ENCODE measurements at regions not wholly inside any gene's neighbourhood (a gene's known extent, or its start where the extent isn't known, plus 50 kb on each side); places are given as distances from the start of the nearest gene placed in this dataset.

DNA sequence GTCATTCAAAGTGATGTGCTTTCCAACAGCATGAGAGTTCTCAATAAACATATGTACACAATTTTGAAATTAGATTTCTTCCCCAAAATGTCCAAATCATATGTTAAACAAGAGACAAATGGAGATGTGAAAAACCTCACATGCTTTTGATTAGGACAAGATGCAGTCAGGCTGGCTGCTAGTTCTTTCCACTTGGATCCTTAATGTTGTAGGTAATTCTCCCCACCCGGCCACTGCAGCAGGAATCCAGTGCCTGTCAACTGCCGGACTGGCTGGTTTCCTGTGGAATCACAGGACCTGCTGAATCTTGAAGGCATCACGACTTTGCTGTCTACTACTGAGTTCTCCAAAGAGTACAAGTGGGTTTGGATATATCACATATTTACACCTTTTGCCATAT lies 138.6 kb upstream of the AKR1E2 start:
- FAIRE-seq = no peak

DNA sequence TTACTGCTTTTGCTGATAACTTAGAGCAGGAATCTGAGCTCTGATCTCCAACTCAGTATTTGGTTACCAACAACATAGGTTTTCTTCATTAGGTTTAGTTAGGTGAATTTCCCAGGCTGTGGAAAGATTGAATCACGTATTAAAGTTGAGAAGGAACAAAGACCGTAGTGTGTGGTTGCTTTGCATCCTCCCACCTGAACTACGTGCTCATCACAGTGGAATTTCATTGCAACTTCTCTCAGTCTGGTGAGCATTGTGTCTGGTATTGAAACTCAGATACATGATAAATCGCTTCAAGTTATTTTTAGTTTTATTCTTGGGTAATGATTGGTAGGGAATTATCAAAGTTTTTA lies 139.4 kb upstream of the AKR1E2 start:
- no peak for FAIRE-seq

DNA sequence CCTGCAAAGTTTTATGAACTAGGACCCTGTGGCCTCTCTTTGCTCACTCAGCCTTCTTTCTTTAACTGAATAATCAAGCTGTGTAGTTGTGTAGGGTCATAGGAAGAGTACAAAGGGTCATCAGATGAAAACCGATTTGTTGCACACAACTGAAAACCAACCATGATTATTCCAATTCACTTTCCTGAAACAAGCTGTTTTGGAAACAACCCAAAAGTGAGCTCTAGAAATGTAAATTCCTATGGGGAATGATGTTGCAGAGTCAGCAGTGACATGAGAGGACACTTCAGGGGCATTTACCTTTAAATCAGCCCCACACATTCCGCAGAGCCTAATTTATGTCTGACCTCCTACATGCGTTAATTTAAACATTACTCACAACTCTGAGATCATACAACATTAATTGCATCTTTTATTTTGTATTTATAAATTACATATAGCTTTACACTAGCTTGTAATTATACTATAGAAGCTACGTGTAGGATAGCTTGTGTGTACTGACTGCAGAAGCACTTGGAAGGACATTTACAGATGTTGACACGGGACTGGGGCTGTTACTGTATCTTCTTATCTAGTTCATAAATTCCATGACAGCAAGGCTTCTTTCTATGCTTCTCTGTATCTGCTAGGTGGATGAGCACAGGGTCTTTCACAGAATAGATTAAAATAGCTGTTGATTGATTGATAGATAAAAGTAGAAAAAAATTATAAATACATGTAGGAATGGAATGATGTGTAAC lies 139.9 kb upstream of the AKR1E2 start:
- FAIRE-seq = peak; percentile 92

DNA sequence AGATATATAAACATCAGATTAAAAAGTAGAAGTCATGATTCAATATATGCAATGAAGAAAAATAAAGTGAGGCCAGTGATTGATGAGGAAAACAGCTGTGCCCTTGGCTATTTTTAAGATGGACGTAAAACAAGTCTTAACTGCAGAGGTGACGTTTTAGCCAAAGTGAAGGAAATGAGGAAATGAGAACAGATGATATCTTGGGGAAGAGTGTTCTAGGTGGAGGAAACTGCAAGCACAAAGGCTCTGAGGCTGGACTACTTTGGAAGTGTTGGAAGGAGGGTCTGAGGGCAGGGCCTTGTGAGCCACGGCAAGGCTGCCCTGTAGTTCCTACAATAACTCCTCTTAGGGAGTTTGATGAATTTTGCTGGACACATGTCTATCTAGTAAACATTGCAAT lies 140.5 kb upstream of the AKR1E2 start:
- FAIRE-seq = no peak

DNA sequence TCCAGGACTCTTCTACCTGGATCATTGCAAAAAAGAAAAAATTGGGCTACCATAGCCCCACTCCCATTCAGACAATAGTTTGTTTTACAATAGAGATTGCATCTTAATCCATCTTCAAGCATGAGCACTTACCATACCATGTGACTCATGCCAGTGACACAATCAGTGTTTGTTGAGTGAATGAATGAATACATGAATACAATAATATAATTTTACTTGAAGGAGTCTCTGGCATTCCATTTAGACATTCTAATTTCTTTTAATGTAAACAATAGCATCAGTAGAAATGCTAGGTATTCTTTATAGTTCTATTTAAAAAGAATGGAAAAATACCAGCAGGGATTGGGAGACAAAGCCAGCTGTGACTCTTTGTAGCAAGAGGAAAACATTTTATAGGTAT lies 141.6 kb upstream of the AKR1E2 start:
- FAIRE-seq = peak; percentile 95

DNA sequence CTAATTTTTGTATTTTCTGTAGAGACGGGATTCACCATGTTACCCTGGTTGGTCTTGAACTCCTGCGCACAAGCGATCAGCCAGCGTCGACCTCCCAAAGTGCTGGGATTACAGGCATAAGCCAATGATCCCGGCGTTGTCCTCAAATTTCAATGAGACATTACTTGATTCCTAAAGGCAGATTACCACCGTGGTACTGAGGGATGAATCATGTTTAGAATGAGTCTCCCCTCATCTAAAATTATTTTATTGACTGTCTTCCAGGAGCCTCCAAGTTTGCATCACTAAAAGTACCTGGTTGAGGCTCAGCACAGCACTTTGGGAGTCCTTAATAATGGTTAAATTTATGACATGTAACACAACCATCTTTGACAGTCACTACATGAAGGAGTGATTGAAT lies 142.2 kb upstream of the AKR1E2 start:
- FAIRE-seq = peak; percentile 13

DNA sequence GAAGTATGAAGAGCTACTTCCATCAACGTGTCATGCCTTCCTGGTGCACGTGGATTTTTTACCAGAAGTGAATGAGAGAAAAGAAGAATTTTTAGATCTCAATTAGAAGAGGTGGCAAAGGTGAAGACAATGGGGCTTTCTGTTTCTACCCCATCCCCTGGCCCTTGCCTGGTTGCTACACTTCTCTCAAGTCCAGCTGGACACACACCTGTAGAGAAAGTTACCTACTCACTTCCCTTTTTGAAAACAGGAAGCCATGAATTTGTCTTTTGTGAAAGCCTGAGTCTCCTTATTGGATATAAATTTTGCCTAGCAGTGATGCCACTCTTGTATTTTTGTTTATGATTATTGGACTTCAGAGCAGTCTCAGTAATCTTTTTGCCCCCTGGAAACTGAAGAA lies 142.9 kb upstream of the AKR1E2 start:
- no peak for FAIRE-seq

DNA sequence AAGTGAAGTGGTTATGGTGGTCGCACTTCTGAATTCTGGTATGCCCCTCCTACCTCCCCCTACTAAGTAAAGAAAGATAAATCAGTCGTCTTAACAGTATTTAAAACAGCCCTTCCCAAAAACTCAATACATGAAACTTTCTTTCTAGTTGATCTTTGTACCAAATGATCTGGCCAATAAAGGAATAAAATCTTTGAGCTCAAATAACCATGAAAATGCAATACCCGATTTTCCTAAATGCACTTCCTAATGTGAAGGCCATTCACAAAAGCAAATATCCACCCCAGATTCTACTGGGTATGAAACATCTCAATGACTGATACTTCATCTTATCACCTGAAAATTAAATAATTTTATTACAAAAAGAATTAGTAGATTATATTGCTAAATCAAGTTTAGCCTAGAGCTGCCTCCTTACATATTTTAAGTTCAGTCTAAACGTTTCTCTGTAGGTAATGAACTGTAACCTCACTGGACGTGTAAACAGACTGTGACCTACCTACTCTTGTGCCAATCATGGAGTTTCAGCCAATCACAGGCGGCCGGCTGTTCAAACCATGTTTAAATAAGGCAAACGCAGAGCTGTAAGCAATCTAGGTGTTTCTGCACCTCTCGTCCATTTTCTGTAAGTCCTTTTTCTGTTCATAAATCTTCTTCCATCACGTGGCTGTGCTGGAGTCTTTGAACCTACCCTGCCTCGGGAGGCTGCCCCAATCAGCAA lies 146.9 kb upstream of the AKR1E2 start:
- peak; percentile 32 for FAIRE-seq

DNA sequence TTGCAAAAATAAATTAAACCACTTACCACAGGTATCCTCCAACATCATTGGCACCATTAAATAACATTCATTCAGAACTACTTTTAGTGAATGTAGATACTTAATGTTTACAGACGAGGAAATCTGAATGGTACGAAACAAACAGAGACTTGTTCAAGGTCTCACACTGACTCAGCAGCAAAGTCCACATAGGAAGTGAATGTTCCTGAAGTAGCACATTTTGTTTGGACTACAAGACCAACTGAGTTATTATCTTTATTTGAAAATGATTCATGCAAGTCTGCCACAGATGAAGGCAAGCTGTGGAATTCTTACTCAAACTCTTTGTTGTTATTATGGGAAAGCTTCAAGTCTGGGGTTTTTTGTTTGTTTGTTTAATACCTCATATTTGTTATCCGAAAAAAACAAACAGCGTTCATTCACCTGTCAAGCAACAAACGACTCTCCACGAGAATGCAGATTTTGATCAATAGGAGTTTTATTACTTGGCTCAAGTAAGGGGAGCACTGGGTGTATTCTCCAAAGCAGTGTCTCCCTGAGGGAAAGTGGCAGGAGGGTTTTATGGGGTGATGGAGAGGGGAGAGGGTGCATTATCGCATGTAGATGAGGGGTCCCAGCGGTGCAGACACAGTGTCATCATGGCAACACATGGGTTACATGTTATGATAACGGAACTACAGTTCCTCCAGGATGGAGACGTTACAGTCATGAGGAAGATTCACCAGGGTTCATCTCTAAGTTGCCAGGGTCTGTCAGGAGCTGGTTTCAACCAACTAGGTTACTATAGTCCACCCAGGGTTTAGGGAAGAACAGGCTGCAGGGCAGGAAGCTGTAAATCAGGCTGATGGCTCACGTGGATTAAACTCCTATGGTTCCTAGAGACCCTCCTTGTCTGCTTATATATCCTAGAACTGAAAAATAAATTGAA lies 147.7 kb upstream of the AKR1E2 start:
- FAIRE-seq = peak; percentile 92

DNA sequence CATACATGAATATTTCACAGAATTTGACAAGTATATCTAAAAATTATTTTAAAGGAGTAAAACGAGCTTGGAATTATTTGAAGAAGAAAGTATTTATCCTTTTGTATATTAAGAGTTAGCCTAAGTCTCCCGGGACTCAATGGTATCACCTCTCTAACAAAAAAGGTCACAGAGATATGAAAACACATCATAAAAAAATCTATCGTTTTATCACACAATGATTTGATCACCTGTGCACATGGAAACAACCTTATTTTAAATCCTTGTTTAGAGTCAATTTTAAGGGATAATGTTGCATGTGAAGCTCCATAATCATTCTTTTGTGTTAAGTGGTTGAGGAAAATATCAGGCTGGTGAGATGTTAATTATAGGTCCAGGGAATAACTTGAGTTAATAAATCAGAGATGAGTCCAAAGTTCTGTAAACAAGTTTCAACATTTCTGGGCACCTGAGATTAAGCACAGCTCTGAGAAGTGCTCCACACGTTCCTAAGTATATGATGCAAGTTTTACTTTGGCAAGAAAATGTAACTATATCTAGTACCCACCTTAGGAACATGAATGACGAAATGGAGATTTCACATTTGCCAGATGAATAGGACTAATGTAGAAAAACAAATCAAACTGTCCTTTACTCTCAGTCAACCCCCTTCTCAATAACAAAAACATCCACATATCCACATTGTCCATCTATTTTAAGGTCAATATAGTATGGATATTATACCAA lies 148.5 kb upstream of the AKR1E2 start:
- FAIRE-seq = no peak

DNA sequence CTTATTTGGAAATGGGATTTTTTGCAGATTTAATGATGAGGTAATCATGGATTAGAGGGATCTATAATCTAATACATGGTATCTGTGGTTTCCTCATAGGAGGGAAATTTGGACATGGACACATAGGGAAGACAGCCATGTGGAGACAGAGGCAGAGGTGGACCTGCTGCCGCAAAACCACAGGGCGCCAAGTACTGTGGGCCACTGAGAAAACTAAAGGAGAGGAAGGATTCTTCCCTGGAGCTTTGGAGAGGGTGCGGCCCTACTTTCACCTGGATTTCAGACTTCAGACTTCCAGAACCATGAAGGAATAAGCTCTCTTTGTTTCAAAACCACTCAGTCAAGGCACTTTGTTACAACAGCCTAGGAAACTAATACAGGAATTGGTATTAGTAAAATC lies 149.4 kb upstream of the AKR1E2 start:
- FAIRE-seq = no peak

DNA sequence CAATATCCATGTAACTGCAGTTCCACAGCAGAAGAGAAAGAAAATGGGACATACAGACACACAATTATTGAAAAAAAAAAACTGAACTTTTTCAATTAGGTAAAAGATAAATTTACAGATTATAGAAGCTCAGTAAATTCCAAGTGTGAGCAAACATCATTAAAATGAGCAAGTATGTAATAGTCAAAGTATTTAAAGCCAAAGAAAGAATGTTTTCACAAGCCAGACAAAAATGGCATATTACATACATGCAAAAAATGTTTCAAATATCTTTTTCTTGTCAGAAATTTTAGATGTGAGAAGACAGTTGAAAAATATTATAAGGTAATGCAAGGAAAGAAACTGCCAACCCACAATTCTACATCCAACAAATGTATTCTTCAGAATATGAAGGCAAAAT lies 150.2 kb upstream of the AKR1E2 start:
- FAIRE-seq = no peak

DNA sequence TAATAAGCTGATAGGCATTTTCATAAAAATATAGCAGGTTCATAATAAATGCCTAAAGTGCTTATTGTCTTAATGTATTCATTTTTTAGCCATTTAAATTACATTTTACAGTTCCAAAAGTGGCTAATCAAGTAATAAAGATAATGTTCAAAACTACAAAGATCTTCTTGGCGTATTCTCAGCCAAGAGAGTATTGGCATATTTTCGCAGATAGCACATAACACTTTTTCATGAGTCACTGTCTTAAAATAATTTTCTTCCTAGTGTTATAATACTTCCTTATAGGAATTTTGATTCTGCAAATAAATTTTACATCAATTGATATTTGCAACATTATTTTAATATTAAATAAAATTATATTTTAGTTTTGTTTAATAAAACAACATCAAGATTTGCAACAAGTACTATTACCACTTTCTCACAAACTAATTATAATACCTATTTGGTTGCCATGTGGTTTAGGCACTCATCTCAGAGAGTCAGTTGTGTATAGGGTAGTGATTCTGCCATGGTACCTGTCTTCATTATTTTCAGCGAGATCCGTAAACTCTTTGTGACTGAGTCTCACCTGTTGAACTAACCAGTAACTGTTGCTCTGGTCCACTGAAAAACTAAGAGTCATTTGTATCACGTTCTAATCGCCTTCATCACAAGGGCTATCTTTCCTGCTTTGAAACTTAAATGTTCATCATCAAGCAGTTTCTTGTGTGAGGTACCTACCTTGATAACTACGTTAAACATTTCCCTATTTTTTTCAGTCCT lies 152.5 kb upstream of the AKR1E2 start:
- FAIRE-seq = peak; percentile 72

DNA sequence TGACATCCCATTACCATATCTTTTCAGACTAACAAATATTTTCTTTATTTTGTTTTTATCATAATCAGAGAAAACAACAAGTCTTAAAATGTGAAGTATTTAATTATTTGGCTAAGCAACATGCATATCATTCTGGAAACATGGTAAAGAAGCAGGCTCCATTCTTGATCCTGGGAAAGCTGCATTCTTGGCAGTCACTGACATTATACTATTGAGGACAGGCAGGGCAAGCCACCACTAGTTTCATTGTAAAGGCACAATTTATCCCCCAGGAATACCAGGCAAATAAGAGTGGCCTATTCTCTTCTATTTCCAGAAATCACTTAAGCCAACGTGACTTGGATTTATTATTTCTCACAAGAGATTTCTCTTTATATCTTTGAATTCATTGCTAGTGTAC lies 153.8 kb upstream of the AKR1E2 start:
- peak; percentile 97 for FAIRE-seq

DNA sequence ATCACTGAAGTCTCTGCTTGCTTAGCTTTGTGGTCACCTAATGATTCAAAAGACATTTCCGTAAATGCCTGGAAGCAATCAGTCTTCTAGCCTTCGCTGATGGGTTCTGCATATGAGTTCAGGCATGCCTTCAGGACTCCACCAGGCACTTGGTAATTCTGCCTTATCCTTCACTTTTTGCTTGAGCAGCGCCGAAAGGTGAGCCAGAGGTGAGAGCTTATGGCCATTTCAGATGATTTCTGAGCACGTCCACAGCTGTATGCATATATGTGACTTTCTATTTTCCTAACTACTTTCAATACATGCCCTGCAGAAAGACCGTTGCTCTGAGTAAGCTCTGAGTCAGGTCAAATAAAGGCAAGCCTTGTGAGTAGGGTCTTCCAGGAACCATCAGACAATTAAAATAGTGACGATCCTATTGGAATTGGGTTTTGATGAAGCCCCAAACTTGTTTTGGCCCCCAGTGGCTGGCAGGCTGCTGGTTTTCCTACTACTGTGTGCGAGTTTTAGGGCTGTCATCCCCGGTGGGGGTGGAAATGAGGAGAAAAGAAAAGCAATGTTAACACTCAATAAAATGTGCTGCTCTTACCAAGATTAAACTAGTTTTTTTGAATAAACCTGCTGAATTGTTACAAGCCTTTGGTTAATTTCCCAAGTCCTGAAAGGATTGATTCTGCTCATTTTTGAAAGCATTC lies 154.4 kb upstream of the AKR1E2 start:
- FAIRE-seq = no peak

DNA sequence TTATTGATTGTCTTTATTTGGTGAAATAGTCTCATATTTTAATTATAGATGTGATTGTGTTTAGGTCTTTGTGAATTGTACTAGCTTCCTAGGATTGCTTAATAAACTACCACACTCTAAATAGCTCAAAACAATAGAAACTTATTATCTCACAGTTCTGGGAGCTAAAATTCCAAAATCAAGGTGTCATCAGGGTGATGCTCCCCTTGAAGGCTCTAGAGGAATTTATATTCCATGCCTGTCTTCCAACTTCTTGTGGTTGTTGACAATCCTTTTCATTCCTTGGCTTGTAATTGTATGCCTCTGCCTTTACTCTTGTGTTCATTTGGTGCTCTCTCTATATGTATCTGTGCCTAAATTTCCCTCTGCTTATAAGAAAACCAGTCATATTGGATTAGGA lies 155.3 kb upstream of the AKR1E2 start:
- FAIRE-seq = no peak

DNA sequence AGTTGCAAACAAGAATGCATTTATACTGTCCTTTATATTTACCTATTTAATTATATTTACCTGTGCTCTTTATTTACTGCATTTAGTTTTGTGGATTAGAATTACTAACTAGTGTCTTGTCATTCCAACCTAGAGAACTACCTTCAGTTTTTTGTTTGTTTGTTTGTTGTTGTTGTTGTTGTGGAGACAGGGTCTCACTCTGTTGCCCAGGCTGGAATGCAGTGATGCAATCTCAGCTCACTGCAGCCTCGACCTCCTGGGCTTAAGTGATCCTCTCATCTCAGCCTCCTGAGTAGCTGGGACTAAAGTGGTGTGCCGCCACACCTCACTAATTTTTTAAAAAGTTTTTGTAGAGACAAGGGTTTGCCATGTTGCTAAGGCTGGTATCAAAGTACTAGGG lies 156.4 kb upstream of the AKR1E2 start:
- FAIRE-seq = no peak

DNA sequence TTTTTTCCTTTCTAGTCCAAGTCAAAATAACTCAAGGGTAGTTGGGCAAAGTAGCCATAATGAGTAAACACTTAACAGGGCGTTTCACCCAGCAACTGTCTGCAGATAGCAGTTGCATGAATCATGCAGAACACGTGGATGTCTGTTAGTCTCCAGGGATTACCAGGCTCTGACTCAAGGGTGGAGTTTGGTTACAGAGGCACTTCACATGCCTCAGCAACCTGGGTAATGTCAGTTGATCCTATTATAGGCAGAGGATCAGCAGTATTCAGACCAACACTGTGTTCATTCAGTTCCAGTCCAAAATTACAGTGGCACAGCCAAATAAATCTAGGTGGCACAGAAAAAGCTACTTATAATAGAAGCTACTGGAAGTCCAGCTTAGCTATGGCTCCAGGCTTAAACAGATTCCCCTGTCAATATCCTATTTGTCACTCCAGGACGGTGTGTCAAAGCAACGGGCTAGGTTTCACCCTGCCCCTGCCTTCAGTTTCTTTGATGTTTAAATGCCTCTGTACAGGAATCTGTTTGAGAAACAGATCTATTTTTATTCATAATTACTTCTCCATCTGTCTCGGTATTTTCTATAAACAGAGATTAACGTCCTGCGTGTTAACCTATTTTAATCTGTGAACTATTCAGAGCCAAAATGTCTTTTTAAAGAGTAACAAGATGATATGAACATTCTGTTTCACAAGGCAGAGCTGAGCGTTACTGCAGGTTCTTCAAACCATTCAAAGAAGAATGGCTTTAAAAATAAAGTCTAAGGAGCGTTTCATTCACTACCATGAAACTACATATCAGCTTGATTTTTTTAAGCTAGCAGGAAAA lies 162.6 kb upstream of the AKR1E2 start:
- peak; percentile 98 for FAIRE-seq

DNA sequence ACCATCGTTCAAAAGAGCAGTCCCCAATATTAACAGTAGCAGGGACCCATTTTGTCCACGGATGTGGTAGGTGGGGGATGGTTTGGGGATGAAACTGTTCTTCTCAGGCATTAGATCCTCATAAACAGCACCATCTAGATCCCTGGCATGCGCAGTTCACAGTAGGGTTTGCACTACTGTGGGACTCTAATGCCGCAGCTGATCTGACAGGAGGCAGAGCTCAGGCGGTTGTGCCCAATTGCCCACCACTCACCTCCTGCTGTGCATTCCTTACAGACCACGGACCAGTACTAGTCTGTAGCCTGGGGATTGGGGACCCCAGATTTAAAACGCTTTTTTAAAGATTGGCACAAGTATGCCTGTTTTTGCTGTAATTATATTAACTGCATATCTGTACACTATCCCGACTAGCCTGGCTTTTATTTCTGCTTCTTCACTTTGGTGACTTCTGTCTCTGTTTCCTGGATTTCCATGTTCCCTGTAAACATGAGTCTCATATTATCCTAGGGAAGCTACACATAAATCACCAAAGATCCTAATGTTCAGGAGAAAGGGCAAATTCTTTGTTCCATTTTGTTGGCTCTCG lies 163.3 kb upstream of the AKR1E2 start:
- peak; percentile 64 for FAIRE-seq
